ENCODE measurements at regions not wholly inside any gene's neighbourhood (a gene's known extent, or its start where the extent isn't known, plus 50 kb on each side); places are given as distances from the start of the nearest gene placed in this dataset.

- ChIA-PET CTCF (no interaction called here), POLR2A (ENCODE audit: unreplicated experiment) (no interaction called here)
- BruUV-seq (replicated peaks): no TSS peak
- ATAC-seq: 0 out of 2 replicates have a peak, but pooled peaks have one; percentile 22
- intact Hi-C loops (cut with micrococcal nuclease): no loop called here
- peaks cover 14% of the 10 kb centered on the region; the same call in 1 of the 2 replicates for H3K4me1 ChIP-seq (ENCODE audit: insufficient read depth, low read length)
- DNase-seq: peak; percentile 57
- H2AFZ ChIP-seq (ENCODE audit: low read length): no peak overlapping the region
- H3K4me3 ChIP-seq (ENCODE audit: low read length): no peak overlapping the region
- no peak overlapping the region for H3K9ac ChIP-seq (ENCODE audit: low read length)
- H3F3A ChIP-seq (ENCODE audit: low read length, unreplicated experiment): no peaks in the 10 kb centered on the region
- H3K36me3 ChIP-seq (ENCODE audit: low read depth, low read length): no peaks in the 10 kb centered on the region
- no peaks in the 10 kb centered on the region for H3K9me2 ChIP-seq (replicated peaks; ENCODE audit: low read length)
- no peaks in the 10 kb centered on the region for H3K27me3 ChIP-seq (ENCODE audit: low read length)
- no peak overlapping the region for H3K4me2 ChIP-seq (ENCODE audit: low read length)
- H3K27ac ChIP-seq (ENCODE audit: low read length): no peak overlapping the region
- TF ChIP-seq EZH2phosphoT487 (IDR thresholded peaks at IDR 0.05; ENCODE audit: borderline replicate concordance, low read length) (no peak), EZH2 (IDR thresholded peaks at IDR 0.05; ENCODE audit: low read length, unreplicated experiment) (no peak), CTCF (conservative IDR thresholded peaks at IDR 0.05; ENCODE audit: low read depth, low read length) (no peak)
- no peaks in the 10 kb centered on the region for H4K20me1 ChIP-seq (ENCODE audit: low read length)
- H3K9me3 ChIP-seq (ENCODE audit: low read length): no peaks in the 10 kb centered on the region
- H3K79me2 ChIP-seq (ENCODE audit: low read length): no peaks in the 10 kb centered on the region
Measured at GRCh38 chr13:106850973-106851650, 283.2 kb upstream of the ARGLU1 start.

GRCh38 chr13:106846571-106847448 lies 278.9 kb upstream of the ARGLU1 start:
- intact Hi-C loops (cut with micrococcal nuclease): no loop called here
- TF ChIP-seq CTCF (conservative IDR thresholded peaks at IDR 0.05; ENCODE audit: low read depth, low read length) (no peak), EZH2phosphoT487 (IDR thresholded peaks at IDR 0.05; ENCODE audit: borderline replicate concordance, low read length) (no peak), EZH2 (IDR thresholded peaks at IDR 0.05; ENCODE audit: low read length, unreplicated experiment) (no peak)
- H3F3A ChIP-seq (ENCODE audit: low read length, unreplicated experiment): no peaks in the 10 kb centered on the region
- no peaks in the 10 kb centered on the region for H4K20me1 ChIP-seq (ENCODE audit: low read length)
- peaks cover 8% of the 10 kb centered on the region for H3K27me3 ChIP-seq (ENCODE audit: low read length)
- H3K79me2 ChIP-seq (ENCODE audit: low read length): no peaks in the 10 kb centered on the region
- H3K4me1 ChIP-seq (ENCODE audit: insufficient read depth, low read length): peaks cover 14% of the 10 kb centered on the region; the same call in 1 of the 2 replicates
- H3K36me3 ChIP-seq (ENCODE audit: low read depth, low read length): no peaks in the 10 kb centered on the region
- no peak overlapping the region for H2AFZ ChIP-seq (ENCODE audit: low read length)
- H3K4me3 ChIP-seq (ENCODE audit: low read length): no peak overlapping the region
- H3K9me2 ChIP-seq (replicated peaks; ENCODE audit: low read length): no peaks in the 10 kb centered on the region
- ATAC-seq (no peak), DNase-seq (peak; percentile 72)
- CTCF ChIA-PET: no interaction called here
- 0 out of 2 replicates have a peak overlapping the region, but pooled peaks have one; percentile 25 for H3K27ac ChIP-seq (ENCODE audit: low read length)
- H3K9ac ChIP-seq (ENCODE audit: low read length): no peak overlapping the region
- H3K9me3 ChIP-seq (ENCODE audit: low read length): no peaks in the 10 kb centered on the region
- peak overlapping the region; percentile 10; the same call in 1 of the 2 replicates for H3K4me2 ChIP-seq (ENCODE audit: low read length)
- no TSS peak for BruUV-seq (replicated peaks)
- POLR2A ChIA-PET (ENCODE audit: unreplicated experiment): no interaction called here

All from PC-3 (cell line).